HCT116 (cell line): ENCODE measurements at regions not wholly inside any gene's neighbourhood (a gene's known extent, or its start where the extent isn't known, plus 50 kb on each side); places are given as distances from the start of the nearest gene placed in this dataset.

Experiments used
- CEBPB ChIP-seq: IDR thresholded peaks from 2 replicates; pipeline ENCODE4 v1.6.1; 2012; ENCODE audit warnings: low read depth
- CTCF ChIP-seq, 3 experiments: fragments of 200-600 bp in 1 of 3; sonication (generic) in 1 of 3; IDR thresholded peaks in 2 of 3; conservative IDR thresholded peaks in 1 of 3; 2 replicates each; pipeline ENCODE4 v1.5.1; 2012 to 2017; ENCODE audit warnings: low read depth in 2 of 3, low read length in 2 of 3, antibody characterized with exemption in 1 of 3, borderline replicate concordance in 1 of 3, control low read depth in 1 of 3, mild to moderate bottlenecking in 1 of 3, mixed read lengths in 1 of 3, mixed run types in 1 of 3, moderate library complexity in 1 of 3; ENCODE audit not compliant: insufficient read depth in 1 of 3
- EGR1 ChIP-seq: IDR thresholded peaks from 2 replicates; pipeline ENCODE4 v1.6.1; 2012; ENCODE audit warnings: low read depth
- ELF1 ChIP-seq: IDR thresholded peaks from 2 replicates; pipeline ENCODE4 v1.6.1; 2012; ENCODE audit warnings: low read depth, borderline replicate concordance
- EZH2 ChIP-seq: fragments of 200-600 bp; sonication (generic); IDR thresholded peaks from 2 replicates; pipeline ENCODE4 v1.6.1; 2017; ENCODE audit warnings: antibody characterized with exemption, mixed run types
- EZH2phosphoT487 ChIP-seq: fragments of 200-600 bp; IDR thresholded peaks from 2 replicates; pipeline ENCODE4 v1.6.1; 2018; ENCODE audit warnings: antibody characterized with exemption, borderline replicate concordance
- FOSL1 ChIP-seq: IDR thresholded peaks from 2 replicates; pipeline ENCODE4 v1.6.1; 2012; ENCODE audit warnings: low read depth
- JUND ChIP-seq: IDR thresholded peaks from 2 replicates; pipeline ENCODE4 v1.6.1; 2012
- POLR2A ChIP-seq: IDR thresholded peaks from 2 replicates; pipeline ENCODE4 v1.7.0; 2011; ENCODE audit warnings: borderline replicate concordance; ENCODE audit not compliant: insufficient read depth, insufficient read length; ENCODE audit errors: extremely low read depth
- POLR2AphosphoS5 ChIP-seq: IDR thresholded peaks from 2 replicates; pipeline ENCODE4 v1.6.1; 2011; ENCODE audit warnings: mild to moderate bottlenecking, low read depth, low read length, moderate library complexity
- RAD21 ChIP-seq: IDR thresholded peaks from 2 replicates; pipeline ENCODE4 v1.6.1; 2012; ENCODE audit warnings: low read depth, mild to moderate bottlenecking
- REST ChIP-seq: IDR thresholded peaks from 2 replicates; pipeline ENCODE4 v1.6.1; 2012; ENCODE audit warnings: low read depth
- YY1 ChIP-seq: IDR thresholded peaks from 2 replicates; pipeline ENCODE4 v1.6.1; 2011; ENCODE audit warnings: low read length, low read depth, moderate library complexity, mild to moderate bottlenecking; ENCODE audit not compliant: insufficient replicate concordance; ENCODE audit errors: extremely low read depth
- ZNF274 ChIP-seq: fragments of 200-500 bp; sonication (Bioruptor generic); IDR thresholded peaks from 2 replicates; pipeline ENCODE4 v1.6.1; 2014; ENCODE audit warnings: mild to moderate bottlenecking, low read depth, low read length, inconsistent platforms

DNA sequence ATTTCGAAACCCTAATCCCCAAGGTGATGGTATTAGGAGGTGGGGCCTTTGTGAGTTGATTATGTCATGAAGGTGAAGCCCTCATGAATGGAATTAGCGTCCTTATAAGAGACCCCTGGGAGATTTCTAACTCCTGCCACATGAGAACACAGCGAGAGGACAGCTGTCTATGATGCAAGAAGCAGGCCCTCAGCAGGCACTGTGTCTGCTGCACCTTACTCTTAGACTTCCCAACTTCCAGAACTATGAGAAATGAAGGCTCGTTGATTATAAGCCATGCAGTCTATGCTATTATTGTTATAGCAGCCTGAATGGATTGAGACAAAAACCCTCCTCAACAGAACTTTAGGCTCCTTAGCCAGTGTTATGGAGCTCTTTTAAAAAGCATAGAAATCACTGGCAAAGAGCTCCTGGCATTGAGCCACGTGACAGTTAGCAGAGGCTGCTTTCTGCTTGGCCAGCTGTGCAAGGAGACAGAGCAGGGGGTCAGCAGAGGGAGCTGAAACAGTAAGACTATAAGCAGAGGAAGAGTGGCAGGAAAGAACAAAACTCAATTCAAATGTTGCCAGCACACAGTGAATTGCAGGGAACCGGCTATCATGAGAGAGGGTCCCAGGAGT is 219.2 kb upstream of the FAT1 start:
- TF ChIP-seq EZH2phosphoT487 = no peak
- no peak for TF ChIP-seq POLR2A
- TF ChIP-seq CEBPB = no peak
- no peak for TF ChIP-seq CTCF (IDR thresholded peaks at IDR 0.05 in 2 of 3, conservative IDR thresholded peaks at IDR 0.05 in 1 of 3; ENCODE audit: borderline replicate concordance in 1 of 3, insufficient read depth in 1 of 3, low read depth in 2 of 3, low read length in 2 of 3)
- no peak for TF ChIP-seq EGR1
- TF ChIP-seq RAD21 = no peak
- TF ChIP-seq YY1 = no peak
- no peak for TF ChIP-seq ZNF274
- TF ChIP-seq EZH2 = no peak
- TF ChIP-seq REST = no peak
- TF ChIP-seq JUND = no peak
- no peak for TF ChIP-seq ELF1
- no peak for TF ChIP-seq POLR2AphosphoS5
- no peak for TF ChIP-seq FOSL1
